H1 (cell line): ENCODE measurements at regions not wholly inside any gene's neighbourhood (a gene's known extent, or its start where the extent isn't known, plus 50 kb on each side); places are given as distances from the start of the nearest gene placed in this dataset.
"Not testable (repeated sequence)": the region's sequence is repeated elsewhere in the genome, so short reads cannot be mapped to it uniquely, and the experiment has no call there.

ENCODE experiments used
- CTCF ChIA-PET: fragments of 300-600 bp; sonication (Branson Sonifier 250); formaldehyde crosslinking; loops from one replicate; lab custom pipeline; 2021; ENCODE audit not compliant: partially characterized antibody; lab: Charles Lee
- POLR2A ChIA-PET: fragments of 300-600 bp; sonication (Branson Sonifier 250); formaldehyde crosslinking; loops from one replicate; lab custom pipeline; 2021; ENCODE audit warnings: inconsistent platforms; ENCODE audit not compliant: partially characterized antibody; lab: Charles Lee
- DNase-seq, 2 experiments: peaks; one replicate each; pipeline versions ENCODE4 v3.0.0 to v3.0.0-alpha.2; 2010 to 2022; ENCODE audit warnings: low spot score in 2 of 2, low read depth in 1 of 2, mixed read lengths in 1 of 2
- FAIRE-seq: peaks from 2 replicates; lab custom pipeline; 2011; peaks lifted over from hg19 to GRCh38; lab: Jason Lieb, UNC
- H2AFZ ChIP-seq: 2 replicates; pipeline ENCODE4 v1.8.1; 2012; ENCODE audit warnings: low read length, inconsistent platforms
- H2AK5ac ChIP-seq: 2 replicates; pipeline ENCODE4 v1.6.1; 2013; ENCODE audit warnings: low read depth, low read length
- H2BK120ac ChIP-seq: replicated peaks from 2 replicates; pipeline ENCODE3; 2013; ENCODE audit warnings: low read depth, low read length, inconsistent platforms
- H2BK12ac ChIP-seq: 2 replicates; pipeline ENCODE4 v1.6.1; 2013; ENCODE audit warnings: low read depth, low read length
- H2BK15ac ChIP-seq: 2 replicates; pipeline ENCODE4 v1.6.1; 2013; ENCODE audit warnings: low read length
- H2BK20ac ChIP-seq: 2 replicates; pipeline ENCODE4 v1.6.1; 2013; ENCODE audit warnings: low read length
- H2BK5ac ChIP-seq: 2 replicates; pipeline ENCODE4 v1.6.1; 2013; ENCODE audit warnings: low read depth, low read length
- H3K14ac ChIP-seq: 2 replicates; pipeline ENCODE4 v1.6.1; 2013; ENCODE audit warnings: inconsistent platforms; ENCODE audit not compliant: insufficient read length
- H3K18ac ChIP-seq: 2 replicates; pipeline ENCODE4 v1.6.1; 2013; ENCODE audit warnings: low read length; ENCODE audit errors: extremely low read depth
- H3K23ac ChIP-seq: 2 replicates; pipeline ENCODE4 v1.6.1; 2013; ENCODE audit warnings: inconsistent platforms; ENCODE audit not compliant: insufficient read length
- H3K23me2 ChIP-seq: 2 replicates; pipeline ENCODE4 v1.6.1; 2013; ENCODE audit warnings: low read depth, low read length
- H3K27ac ChIP-seq: 2 replicates; pipeline ENCODE4 v1.6.1; 2011; ENCODE audit warnings: low read depth, low read length, inconsistent platforms
- H3K27me3 ChIP-seq, 4 experiments: replicated peaks in 1 of 4; 1 replicate in 1 of 4; 2 replicates in 3 of 4; pipeline versions ENCODE4 v1.6.1 to v1.8.1; 2011 to 2013; ENCODE audit warnings: low read length in 3 of 4, mild to moderate bottlenecking in 3 of 4, inconsistent platforms in 2 of 4, mixed read lengths in 2 of 4, moderate library complexity in 1 of 4; ENCODE audit not compliant: control insufficient read depth in 3 of 4, insufficient read depth in 3 of 4; ENCODE audit errors: extremely low read depth in 1 of 4
- H3K36me3 ChIP-seq, 4 experiments: 2 replicates each; pipeline versions ENCODE4 v1.6.1 to v1.8.1; 2011 to 2013; ENCODE audit warnings: mild to moderate bottlenecking in 4 of 4, low read length in 3 of 4, moderate library complexity in 2 of 4, control low read depth in 1 of 4, inconsistent platforms in 1 of 4; ENCODE audit not compliant: insufficient read depth in 4 of 4, control insufficient read depth in 2 of 4
- H3K4ac ChIP-seq: replicated peaks from 2 replicates; pipeline ENCODE3; 2013; ENCODE audit warnings: low read length, low read depth, mixed read lengths, inconsistent platforms; ENCODE audit not compliant: insufficient read length
- H3K4me1 ChIP-seq, 4 experiments: replicated peaks in 1 of 4; 1 replicate in 1 of 4; 2 replicates in 3 of 4; pipeline versions ENCODE4 v1.6.1 to v1.8.1; 2011 to 2013; ENCODE audit warnings: low read length in 3 of 4, inconsistent platforms in 2 of 4, mixed read lengths in 1 of 4; ENCODE audit not compliant: insufficient read depth in 4 of 4, control insufficient read depth in 3 of 4
- H3K4me2 ChIP-seq, 2 experiments: 2 replicates each; pipeline versions ENCODE4 v1.6.1 to v1.8.1; 2011 to 2013; ENCODE audit warnings: low read depth in 2 of 2, low read length in 2 of 2, control low read depth in 1 of 2, inconsistent platforms in 1 of 2, mild to moderate bottlenecking in 1 of 2; ENCODE audit not compliant: insufficient read depth in 1 of 2
- H3K4me3 ChIP-seq, 4 experiments: fragments of 200-600, 300-600 bp in 1 of 4; sonication (generic), shearing (Covaris generic), sonication (Bioruptor Twin) in 1 of 4; 2 replicates each; pipeline versions ENCODE4 v1.5.1 to v1.8.1; 2011 to 2016; ENCODE audit warnings: low read length in 4 of 4, low read depth in 3 of 4, control low read depth in 2 of 4, inconsistent platforms in 2 of 4, mild to moderate bottlenecking in 2 of 4, mixed read lengths in 1 of 4, moderate library complexity in 1 of 4; ENCODE audit not compliant: insufficient read depth in 2 of 4; ENCODE audit errors: extremely low read depth in 1 of 4
- H3K56ac ChIP-seq: replicated peaks from 2 replicates; pipeline ENCODE3; 2013; ENCODE audit warnings: low read depth, mild to moderate bottlenecking, mixed read lengths, low read length, inconsistent platforms; ENCODE audit not compliant: insufficient read length
- H3K79me1 ChIP-seq: 2 replicates; pipeline ENCODE4 v1.6.1; 2013; ENCODE audit warnings: low read depth, low read length, control low read depth
- H3K79me2 ChIP-seq, 2 experiments: 2 replicates each; pipeline versions ENCODE4 v1.6.1 to v1.8.1; 2012 to 2013; ENCODE audit warnings: low read length in 2 of 2, mild to moderate bottlenecking in 2 of 2, inconsistent platforms in 1 of 2; ENCODE audit not compliant: insufficient read depth in 2 of 2, control insufficient read depth in 1 of 2
- H3K9ac ChIP-seq, 4 experiments: replicated peaks in 1 of 4; 1 replicate in 1 of 4; 2 replicates in 3 of 4; pipeline versions ENCODE4 v1.6.1 to v1.8.1; 2011 to 2013; ENCODE audit warnings: low read depth in 3 of 4, low read length in 3 of 4, control low read depth in 2 of 4, mild to moderate bottlenecking in 2 of 4, moderate library complexity in 2 of 4, inconsistent platforms in 1 of 4; ENCODE audit errors: extremely low read depth in 1 of 4
- H3K9me3 ChIP-seq, 2 experiments: 2 replicates each; pipeline versions ENCODE4 v1.6.1 to v1.8.1; 2012 to 2013; ENCODE audit warnings: mild to moderate bottlenecking in 2 of 2, moderate library complexity in 2 of 2, control low read depth in 1 of 2, inconsistent platforms in 1 of 2, low read depth in 1 of 2, low read length in 1 of 2, mixed read lengths in 1 of 2; ENCODE audit not compliant: insufficient read depth in 2 of 2
- H4K20me1 ChIP-seq, 2 experiments: replicated peaks in 1 of 2; 2 replicates each; pipeline versions ENCODE3 to v1.8.1; 2011 to 2013; ENCODE audit warnings: inconsistent platforms in 2 of 2, low read length in 2 of 2, mild to moderate bottlenecking in 1 of 2; ENCODE audit not compliant: insufficient read depth in 2 of 2, control insufficient read depth in 1 of 2
- H4K5ac ChIP-seq: 2 replicates; pipeline ENCODE4 v1.6.1; 2013; ENCODE audit warnings: low read length, low read depth, mixed read lengths, inconsistent platforms; ENCODE audit not compliant: insufficient read length
- H4K8ac ChIP-seq: 2 replicates; pipeline ENCODE4 v1.8.0; 2013; ENCODE audit warnings: mild to moderate bottlenecking, moderate library complexity, low read length, inconsistent platforms; ENCODE audit not compliant: insufficient read depth; ENCODE audit errors: extremely low read depth
- H4K91ac ChIP-seq: replicated peaks from 2 replicates; pipeline ENCODE3; 2013; ENCODE audit warnings: low read length, mixed read lengths, inconsistent platforms; ENCODE audit not compliant: insufficient read length
- ATF2 ChIP-seq: IDR thresholded peaks from 2 replicates; pipeline ENCODE4 v1.6.1; 2012; ENCODE audit warnings: low read length, inconsistent platforms
- EP300 ChIP-seq, 2 experiments: IDR thresholded peaks; 1 replicate in 1 of 2; 2 replicates in 1 of 2; pipeline ENCODE4 v1.6.1; 2011 to 2012; ENCODE audit warnings: low read depth in 2 of 2, low read length in 2 of 2, mild to moderate bottlenecking in 2 of 2, borderline replicate concordance in 1 of 2, inconsistent platforms in 1 of 2, moderate library complexity in 1 of 2
- MAX ChIP-seq: IDR thresholded peaks from 2 replicates; pipeline ENCODE4 v1.6.1; 2012; ENCODE audit warnings: inconsistent platforms
- POLR2A ChIP-seq, 2 experiments: IDR thresholded peaks; 1 replicate in 1 of 2; 2 replicates in 1 of 2; pipeline ENCODE4 v1.6.1; 2011; ENCODE audit warnings: low read depth in 2 of 2, low read length in 2 of 2, mild to moderate bottlenecking in 2 of 2; ENCODE audit errors: control extremely low read depth in 1 of 2
- POLR2AphosphoS5 ChIP-seq: IDR thresholded peaks from 2 replicates; pipeline ENCODE4 v1.6.1; 2011; ENCODE audit warnings: low read depth, low read length
- SP1 ChIP-seq: IDR thresholded peaks from 2 replicates; pipeline ENCODE4 v1.6.1; 2011; ENCODE audit warnings: low read depth, low read length
- TAF1 ChIP-seq: IDR thresholded peaks from 2 replicates; pipeline ENCODE4 v1.6.1; 2011; ENCODE audit warnings: mild to moderate bottlenecking, low read depth, low read length
- TBP ChIP-seq: IDR thresholded peaks from 2 replicates; pipeline ENCODE4 v1.6.1; 2011; ENCODE audit warnings: low read depth, low read length, improper control_type of control experiment
- TCF12 ChIP-seq: IDR thresholded peaks from 2 replicates; pipeline ENCODE4 v1.6.1; 2011; ENCODE audit warnings: low read depth, mild to moderate bottlenecking, low read length
- TEAD4 ChIP-seq: IDR thresholded peaks from 2 replicates; pipeline ENCODE4 v1.6.1; 2012; ENCODE audit warnings: low read depth, low read length, inconsistent platforms, mixed read lengths
- WGBS, 2 experiments: shearing (Covaris generic) in 1 of 2; methylation state at CpG; one replicate each; pipeline versions ENCODE4 v1.1.6 to v1.1.7; 2013 to 2015; ENCODE audit warnings: low lambda C conversion rate in 2 of 2, mixed read lengths in 2 of 2, inconsistent platforms in 1 of 2, low coverage in 1 of 2, missing lambda C conversion rate in 1 of 2; ENCODE audit not compliant: insufficient replicate concordance in 2 of 2, insufficient coverage in 1 of 2, insufficient read length in 1 of 2; ENCODE audit errors: extremely low coverage in 1 of 2, missing lambda C conversion rate in 1 of 2; 5-methylcytosine and 5-hydroxymethylcytosine counted together

GRCh38 chr2:200201839-200202238 lies 104.7 kb upstream of the SPATS2L start:
- Histone ChIP-seq H2BK5ac (peak overlapping the region; percentile 99), H4K91ac (peak overlapping the region; percentile 81), H3K9ac (peak overlapping the region in 3 of 4 experiments; percentile 13 to 45 (median 36); a peak in 3 of 7 replicates), H3K4me1 (peaks cover 5 to 22% (median 10%) of the 10 kb centered on the region in 4 experiments), H3K18ac (peak overlapping the region; percentile 89; the same call in 1 of the 2 replicates), H2BK20ac (peak overlapping the region; percentile 95; the same call in 1 of the 2 replicates), H3K4me3 (peak overlapping the region in 1 of 4 experiments; percentile 24; a peak in 1 of 8 replicates), H2AK5ac (peak overlapping the region; percentile 75; the same call in 1 of the 2 replicates), H4K5ac (peak overlapping the region; percentile 75), H2BK12ac (peak overlapping the region; percentile 92; the same call in 1 of the 2 replicates), H3K4me2 (peak overlapping the region; percentile 4 to 32), H3K27ac (peak overlapping the region; percentile 82)
- FAIRE-seq = peak; percentile 93
- not testable (repeated sequence) for H2BK15ac ChIP-seq, H3K56ac ChIP-seq, H3K23ac ChIP-seq, H3K36me3 ChIP-seq, H2AFZ ChIP-seq, H3K27me3 ChIP-seq, H3K23me2 ChIP-seq, H3K79me2 ChIP-seq, H3K14ac ChIP-seq, H4K8ac ChIP-seq, H3K79me1 ChIP-seq, H2BK120ac ChIP-seq, H4K20me1 ChIP-seq, H3K9me3 ChIP-seq, H3K4ac ChIP-seq
- DNase-seq = peak; percentile 31 to 66
- 29% methylated on average over 4 of the region's 4 CpGs; no CpG with 5 or more reads in 1 of the 2 experiments for WGBS, 2 experiments
- ChIA-PET CTCF (interaction anchor here (1.1 to 3.8 kb wide), 3 partner anchors 20 to 216 kb away, joined by 3 to 25 read pairs (median 3); no protein-coding TSS in a partner anchor), POLR2A (interaction anchor here (0.8 to 1.5 kb wide), 7 partner anchors 10 to 108 kb away, joined by 3 to 5 read pairs (median 3); partner anchors contain the start of gene SPATS2L)
- peak; percentile 51; the same call in 1 of the 2 replicates for TF ChIP-seq TAF1
- peak; percentile 37; the same call in 1 of the 2 replicates for TF ChIP-seq MAX
- TF ChIP-seq TEAD4 = 0 out of 2 replicates have a peak, but pooled peaks have one; percentile 4
- peak; percentile 87 for TF ChIP-seq ATF2
- 0 out of 2 replicates have a peak, but pooled peaks have one; percentile 38 for TF ChIP-seq TCF12
- TF ChIP-seq EP300 (IDR thresholded peaks at IDR 0.05; ENCODE audit: borderline replicate concordance in 1 of 2, low read depth in 2 of 2, low read length in 2 of 2) = peak in 1 of 2 experiments; percentile 69; a peak in 1 of 3 replicates
- peak in 1 of 2 experiments; percentile 62; a peak in 2 of 3 replicates for TF ChIP-seq POLR2A (IDR thresholded peaks at IDR 0.05; ENCODE audit: control extremely low read depth in 1 of 2, low read depth in 2 of 2, low read length in 2 of 2)
- peak; percentile 63 for TF ChIP-seq POLR2AphosphoS5
- peak; percentile 76; the same call in 1 of the 2 replicates for TF ChIP-seq SP1
- peak; percentile 69 for TF ChIP-seq TBP
